GM12878 (cell line): ENCODE measurements at regions not wholly inside any gene's neighbourhood (a gene's known extent, or its start where the extent isn't known, plus 50 kb on each side); places are given as distances from the start of the nearest gene placed in this dataset.

Experiments
- ATAC-seq: fragments of 200-7000 bp; cut with Tn5 transposase; 3 replicates; pipeline ENCODE4 v1.9.1; 2020; ENCODE audit warnings: mild to moderate bottlenecking, moderate library complexity
- BruUV-seq: library from RNA; stranded (reverse); fragments of 400-500 nt; replicated peaks from 2 replicates; lab custom pipeline; 2021; lab: Mats Ljungman, UMichigan
- CTCF ChIA-PET: fragments of 300-600 bp; sonication (Branson Sonifier 250); formaldehyde crosslinking; extraction: SDS; loops from one replicate; lab custom pipeline; 2021; ENCODE audit warnings: inconsistent platforms; lab: Yijun Ruan, JAX
- POLR2A ChIA-PET: fragments of 350-600 bp; formaldehyde crosslinking; extraction: SDS; loops from one replicate; lab custom pipeline; 2021; ENCODE audit warnings: inconsistent platforms; lab: Charles Lee
- RAD21 ChIA-PET: fragments of 300-600 bp; sonication (Branson Sonifier 250); formaldehyde crosslinking; loops from one replicate; lab custom pipeline; 2023; ENCODE audit warnings: antibody characterized with exemption; ENCODE audit not compliant: unreplicated experiment; lab: Charles Lee
- SMC1A ChIA-PET: fragments of 300-600 bp; sonication (Branson Sonifier 250); formaldehyde crosslinking; loops from one replicate; lab custom pipeline; 2023; ENCODE audit not compliant: unreplicated experiment, uncharacterized antibody; lab: Charles Lee
- DNase-seq: peaks from one replicate; pipeline ENCODE4 v3.0.0-alpha.2; 2011; ENCODE audit warnings: low read depth, low spot score
- FAIRE-seq: peaks from 3 replicates; lab custom pipeline; 2011; peaks lifted over from hg19 to GRCh38; lab: Jason Lieb, UNC
- H2AFZ ChIP-seq: 2 replicates; pipeline ENCODE4 v1.6.0; 2011; ENCODE audit warnings: low read depth, low read length, control low read depth; ENCODE audit not compliant: control insufficient read depth
- H3K27ac ChIP-seq: 2 replicates; pipeline ENCODE4 v1.5.1; 2011; ENCODE audit warnings: control low read depth; ENCODE audit not compliant: control insufficient read depth, insufficient read depth
- H3K27me3 ChIP-seq, 2 experiments: replicated peaks in 1 of 2; 2 replicates each; pipeline versions ENCODE4 v1.6.0 to v1.6.1; 2011; ENCODE audit warnings: low read length in 1 of 2; ENCODE audit not compliant: control insufficient read depth in 2 of 2, insufficient read depth in 2 of 2
- H3K36me3 ChIP-seq, 2 experiments: 2 replicates each; pipeline ENCODE4 v1.5.1; 2011; ENCODE audit warnings: low read length in 1 of 2; ENCODE audit not compliant: control insufficient read depth in 2 of 2, insufficient read depth in 2 of 2
- H3K4me1 ChIP-seq: 2 replicates; pipeline ENCODE4 v1.6.1; 2011; ENCODE audit warnings: mild to moderate bottlenecking, low read length, moderate library complexity, mixed read lengths; ENCODE audit not compliant: control insufficient read depth, insufficient read depth
- H3K4me2 ChIP-seq: 2 replicates; pipeline ENCODE4 v1.6.0; 2011; ENCODE audit warnings: control low read depth; ENCODE audit not compliant: control insufficient read depth, insufficient read depth
- H3K4me3 ChIP-seq: fragments of 200-600 bp; sonication (generic); 2 replicates; pipeline ENCODE4 v1.5.1; 2016
- H3K79me2 ChIP-seq: 2 replicates; pipeline ENCODE4 v1.6.0; 2011; ENCODE audit warnings: low read length; ENCODE audit not compliant: control insufficient read depth, insufficient read depth
- H3K9ac ChIP-seq: 2 replicates; pipeline ENCODE4 v1.8.0; 2011; ENCODE audit warnings: low read length, control low read depth, mixed read lengths; ENCODE audit not compliant: control insufficient read depth, insufficient read depth
- H3K9me3 ChIP-seq: replicated peaks from 3 replicates; pipeline ENCODE4 v1.5.1; 2011; ENCODE audit warnings: mild to moderate bottlenecking, low read length; ENCODE audit not compliant: control insufficient read depth, insufficient read depth
- H4K20me1 ChIP-seq: 2 replicates; pipeline ENCODE4 v1.6.0; 2011; ENCODE audit not compliant: control insufficient read depth, insufficient read depth
- BRCA1 ChIP-seq: IDR thresholded peaks from 2 replicates; pipeline ENCODE4 v1.6.1; 2011; ENCODE audit warnings: low read depth, low read length, improper control_type of control experiment
- CREB1 ChIP-seq: IDR thresholded peaks from 2 replicates; pipeline ENCODE4 v1.6.1; 2012; ENCODE audit warnings: low read depth, mild to moderate bottlenecking, inconsistent platforms
- HDAC2 ChIP-seq: fragments of 200-600 bp; sonication (generic); IDR thresholded peaks from 2 replicates; pipeline ENCODE4 v1.6.1; 2017
- LARP7 ChIP-seq: fragments of 450-650 bp; IDR thresholded peaks from 2 replicates; pipeline ENCODE4 v1.6.1; 2017; ENCODE audit warnings: mild to moderate bottlenecking
- NBN ChIP-seq: fragments of 450-650 bp; IDR thresholded peaks from 2 replicates; pipeline ENCODE4 v1.6.1; 2016
- NFXL1 ChIP-seq: fragments of 450-650 bp; IDR thresholded peaks from 2 replicates; pipeline ENCODE4 v1.6.1; 2017; ENCODE audit warnings: antibody characterized with exemption, mild to moderate bottlenecking, borderline replicate concordance
- NFYB ChIP-seq: IDR thresholded peaks from 2 replicates; pipeline ENCODE4 v1.6.1; 2011; ENCODE audit warnings: low read depth, mild to moderate bottlenecking, low read length, improper control_type of control experiment, moderate library complexity; ENCODE audit not compliant: insufficient read depth
- PAX8 ChIP-seq: fragments of 450-650 bp; IDR thresholded peaks from 2 replicates; pipeline ENCODE4 v1.6.1; 2017; ENCODE audit warnings: mild to moderate bottlenecking, moderate library complexity
- PML ChIP-seq: IDR thresholded peaks from 2 replicates; pipeline ENCODE4 v1.6.1; 2012; ENCODE audit warnings: low read length, inconsistent platforms
- RB1 ChIP-seq: fragments of 450-650 bp; formaldehyde crosslinking; IDR thresholded peaks from 2 replicates; pipeline ENCODE4 v1.6.1; 2017; ENCODE audit warnings: mild to moderate bottlenecking, borderline replicate concordance
- RUNX3 ChIP-seq: IDR thresholded peaks from 2 replicates; pipeline ENCODE4 v1.6.1; 2012; ENCODE audit warnings: low read length, inconsistent platforms
- SREBF1 ChIP-seq: IDR thresholded peaks from 2 replicates; pipeline ENCODE4 v1.6.1; 2012; ENCODE audit warnings: mild to moderate bottlenecking, low read length
- STAT1 ChIP-seq: fragments of 450-650 bp; conservative IDR thresholded peaks from 2 replicates; pipeline ENCODE4 v1.6.1; 2014; ENCODE audit warnings: antibody characterized with exemption, mild to moderate bottlenecking
- SUZ12 ChIP-seq: fragments of 200-600 bp; sonication (generic); IDR thresholded peaks from one replicate; pipeline ENCODE4 v1.6.1; 2018; ENCODE audit warnings: antibody characterized with exemption, mild to moderate bottlenecking; ENCODE audit not compliant: unreplicated experiment
- TARDBP ChIP-seq: IDR thresholded peaks from 2 replicates; pipeline ENCODE4 v1.6.1; 2016; ENCODE audit warnings: borderline replicate concordance
- ZZZ3 ChIP-seq: IDR thresholded peaks from 2 replicates; pipeline ENCODE4 v1.6.1; 2011; ENCODE audit warnings: low read depth; ENCODE audit not compliant: control insufficient read depth, insufficient read length
- WGBS: methylation state at CpG from one replicate; pipeline ENCODE4 v1.1.6; 2016; ENCODE audit warnings: low lambda C conversion rate; ENCODE audit not compliant: insufficient replicate concordance, insufficient coverage; ENCODE audit errors: missing lambda C conversion rate; 5-methylcytosine and 5-hydroxymethylcytosine counted together
- in situ Hi-C: fragments of 300-500 bp; cut with MboI; formaldehyde crosslinking; loops from 9 replicates; pipeline ENCODE4 v1.14.3; 2018; ENCODE audit warnings: mixed read lengths
- intact Hi-C: fragments of 100-400 bp; cut with micrococcal nuclease; formaldehyde crosslinking; loops from one replicate; pipeline ENCODE4 v1.14.2; 2022; ENCODE audit not compliant: unreplicated experiment
- TF ChIP-seq, protein P1 (sequence below): IDR thresholded peaks from 2 replicates; pipeline ENCODE4 v1.6.1; 2012; ENCODE audit warnings: low read depth, low read length, improper control_type of control experiment
- TF ChIP-seq, protein P2 (sequence below): fragments of 450-650 bp; IDR thresholded peaks from 2 replicates; pipeline ENCODE4 v1.6.1; 2017; ENCODE audit warnings: mild to moderate bottlenecking
- TF ChIP-seq, protein P3 (sequence below): fragments of 450-650 bp; IDR thresholded peaks from 2 replicates; pipeline ENCODE4 v1.6.1; 2017; ENCODE audit warnings: mild to moderate bottlenecking, moderate library complexity
- TF ChIP-seq, protein P4 (sequence below): IDR thresholded peaks from 2 replicates; pipeline ENCODE4 v1.6.1; 2012; ENCODE audit warnings: low read depth, low read length, improper control_type of control experiment

DNA sequence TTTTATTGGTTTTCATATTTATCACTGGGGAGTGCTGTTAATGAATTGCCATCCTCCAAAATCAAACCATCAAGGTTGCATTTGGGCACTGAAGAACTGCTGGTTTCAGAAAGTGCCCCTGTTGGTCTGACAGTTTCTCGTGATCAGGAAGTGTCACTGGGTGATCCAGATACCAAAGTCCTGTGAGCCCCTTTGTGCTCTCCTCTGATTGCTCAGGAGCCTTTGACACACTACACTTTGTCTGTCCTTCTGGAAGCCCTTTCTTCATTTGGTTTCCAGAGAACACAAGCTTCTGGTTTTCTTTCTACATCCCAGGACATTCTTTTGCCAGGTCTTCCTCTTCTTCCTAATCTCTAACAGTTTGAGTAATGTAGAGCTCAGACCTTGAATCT, 165.8 kb upstream of the PROX1 start (continued):
- TF ChIP-seq, protein P1, sequence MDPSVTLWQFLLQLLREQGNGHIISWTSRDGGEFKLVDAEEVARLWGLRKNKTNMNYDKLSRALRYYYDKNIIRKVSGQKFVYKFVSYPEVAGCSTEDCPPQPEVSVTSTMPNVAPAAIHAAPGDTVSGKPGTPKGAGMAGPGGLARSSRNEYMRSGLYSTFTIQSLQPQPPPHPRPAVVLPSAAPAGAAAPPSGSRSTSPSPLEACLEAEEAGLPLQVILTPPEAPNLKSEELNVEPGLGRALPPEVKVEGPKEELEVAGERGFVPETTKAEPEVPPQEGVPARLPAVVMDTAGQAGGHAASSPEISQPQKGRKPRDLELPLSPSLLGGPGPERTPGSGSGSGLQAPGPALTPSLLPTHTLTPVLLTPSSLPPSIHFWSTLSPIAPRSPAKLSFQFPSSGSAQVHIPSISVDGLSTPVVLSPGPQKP: no peak
- no peak for TF ChIP-seq SREBF1
- no peak for TF ChIP-seq RB1
- TF ChIP-seq NFYB: no peak

DNA sequence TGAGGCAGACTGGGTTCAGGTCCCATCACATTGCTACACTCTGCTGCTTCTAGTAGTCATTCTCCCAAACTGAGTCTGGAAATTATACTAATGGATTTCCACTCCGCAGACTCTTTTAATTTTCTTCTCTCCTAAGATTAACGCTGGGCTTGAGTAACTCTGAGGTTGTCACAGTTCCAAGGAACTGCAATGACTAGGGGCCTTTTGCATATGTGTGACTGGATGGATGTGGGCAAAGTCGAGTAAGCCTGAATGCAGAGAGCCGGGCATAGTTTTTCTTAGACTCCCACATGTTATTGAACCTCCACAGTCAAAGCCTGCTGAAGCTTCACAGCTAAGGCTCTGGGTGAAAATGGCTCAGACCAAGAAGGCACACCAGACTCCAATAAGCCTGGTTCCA, 160.9 kb upstream of the PROX1 start:
- Histone ChIP-seq H3K9me3 (no peaks in the 10 kb centered on the region), H3K27me3 (peaks cover 0 to 3% of the 10 kb centered on the region in 2 experiments; a peak in 2 of 4 replicates), H3K36me3 (no peaks in the 10 kb centered on the region), H3K4me1 (no peaks in the 10 kb centered on the region), H4K20me1 (no peaks in the 10 kb centered on the region), H2AFZ (no peak overlapping the region), H3K4me3 (no peak overlapping the region), H3K27ac (no peak overlapping the region), H3K79me2 (no peaks in the 10 kb centered on the region), H3K4me2 (no peak overlapping the region), H3K9ac (no peak overlapping the region)
- DNase-seq (no peak), FAIRE-seq (no peak), ATAC-seq (no peak)
- SMC1A ChIA-PET: no interaction called here
- 11% methylated on average over 4 of the region's 4 CpGs for WGBS
- intact Hi-C loops: no loop called here
- POLR2A ChIA-PET: interaction anchor here (0.6 kb wide), 1 partner anchor 571 kb away, joined by 3 read pairs; no protein-coding TSS in a partner anchor
- no TSS peak for BruUV-seq
- RAD21 ChIA-PET: no interaction called here
- in situ Hi-C loops: no loop called here
- CTCF ChIA-PET: no interaction called here
- TF ChIP-seq STAT1: no peak
- TF ChIP-seq RUNX3: no peak
- no peak for TF ChIP-seq NBN
- TF ChIP-seq LARP7: no peak
- TF ChIP-seq, protein P2, sequence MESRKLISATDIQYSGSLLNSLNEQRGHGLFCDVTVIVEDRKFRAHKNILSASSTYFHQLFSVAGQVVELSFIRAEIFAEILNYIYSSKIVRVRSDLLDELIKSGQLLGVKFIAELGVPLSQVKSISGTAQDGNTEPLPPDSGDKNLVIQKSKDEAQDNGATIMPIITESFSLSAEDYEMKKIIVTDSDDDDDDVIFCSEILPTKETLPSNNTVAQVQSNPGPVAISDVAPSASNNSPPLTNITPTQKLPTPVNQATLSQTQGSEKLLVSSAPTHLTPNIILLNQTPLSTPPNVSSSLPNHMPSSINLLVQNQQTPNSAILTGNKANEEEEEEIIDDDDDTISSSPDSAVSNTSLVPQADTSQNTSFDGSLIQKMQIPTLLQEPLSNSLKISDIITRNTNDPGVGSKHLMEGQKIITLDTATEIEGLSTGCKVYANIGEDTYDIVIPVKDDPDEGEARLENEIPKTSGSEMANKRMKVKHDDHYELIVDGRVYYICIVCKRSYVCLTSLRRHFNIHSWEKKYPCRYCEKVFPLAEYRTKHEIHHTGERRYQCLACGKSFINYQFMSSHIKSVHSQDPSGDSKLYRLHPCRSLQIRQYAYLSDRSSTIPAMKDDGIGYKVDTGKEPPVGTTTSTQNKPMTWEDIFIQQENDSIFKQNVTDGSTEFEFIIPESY: no peak
- TF ChIP-seq PML: no peak
- TF ChIP-seq NFXL1: no peak
- TF ChIP-seq, protein P3, sequence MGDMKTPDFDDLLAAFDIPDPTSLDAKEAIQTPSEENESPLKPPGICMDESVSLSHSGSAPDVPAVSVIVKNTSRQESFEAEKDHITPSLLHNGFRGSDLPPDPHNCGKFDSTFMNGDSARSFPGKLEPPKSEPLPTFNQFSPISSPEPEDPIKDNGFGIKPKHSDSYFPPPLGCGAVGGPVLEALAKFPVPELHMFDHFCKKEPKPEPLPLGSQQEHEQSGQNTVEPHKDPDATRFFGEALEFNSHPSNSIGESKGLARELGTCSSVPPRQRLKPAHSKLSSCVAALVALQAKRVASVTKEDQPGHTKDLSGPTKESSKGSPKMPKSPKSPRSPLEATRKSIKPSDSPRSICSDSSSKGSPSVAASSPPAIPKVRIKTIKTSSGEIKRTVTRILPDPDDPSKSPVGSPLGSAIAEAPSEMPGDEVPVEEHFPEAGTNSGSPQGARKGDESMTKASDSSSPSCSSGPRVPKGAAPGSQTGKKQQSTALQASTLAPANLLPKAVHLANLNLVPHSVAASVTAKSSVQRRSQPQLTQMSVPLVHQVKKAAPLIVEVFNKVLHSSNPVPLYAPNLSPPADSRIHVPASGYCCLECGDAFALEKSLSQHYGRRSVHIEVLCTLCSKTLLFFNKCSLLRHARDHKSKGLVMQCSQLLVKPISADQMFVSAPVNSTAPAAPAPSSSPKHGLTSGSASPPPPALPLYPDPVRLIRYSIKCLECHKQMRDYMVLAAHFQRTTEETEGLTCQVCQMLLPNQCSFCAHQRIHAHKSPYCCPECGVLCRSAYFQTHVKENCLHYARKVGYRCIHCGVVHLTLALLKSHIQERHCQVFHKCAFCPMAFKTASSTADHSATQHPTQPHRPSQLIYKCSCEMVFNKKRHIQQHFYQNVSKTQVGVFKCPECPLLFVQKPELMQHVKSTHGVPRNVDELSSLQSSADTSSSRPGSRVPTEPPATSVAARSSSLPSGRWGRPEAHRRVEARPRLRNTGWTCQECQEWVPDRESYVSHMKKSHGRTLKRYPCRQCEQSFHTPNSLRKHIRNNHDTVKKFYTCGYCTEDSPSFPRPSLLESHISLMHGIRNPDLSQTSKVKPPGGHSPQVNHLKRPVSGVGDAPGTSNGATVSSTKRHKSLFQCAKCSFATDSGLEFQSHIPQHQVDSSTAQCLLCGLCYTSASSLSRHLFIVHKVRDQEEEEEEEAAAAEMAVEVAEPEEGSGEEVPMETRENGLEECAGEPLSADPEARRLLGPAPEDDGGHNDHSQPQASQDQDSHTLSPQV: no peak
- TF ChIP-seq, protein P4, sequence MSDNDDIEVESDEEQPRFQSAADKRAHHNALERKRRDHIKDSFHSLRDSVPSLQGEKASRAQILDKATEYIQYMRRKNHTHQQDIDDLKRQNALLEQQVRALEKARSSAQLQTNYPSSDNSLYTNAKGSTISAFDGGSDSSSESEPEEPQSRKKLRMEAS: no peak
- no peak for TF ChIP-seq BRCA1
- TF ChIP-seq HDAC2: no peak
- TF ChIP-seq SUZ12: no peak
- no peak for TF ChIP-seq ZZZ3
- no peak for TF ChIP-seq TARDBP
- no peak for TF ChIP-seq PAX8
- TF ChIP-seq CREB1: no peak
